ENCODE measurements at regions not wholly inside any gene's neighbourhood (a gene's known extent, or its start where the extent isn't known, plus 50 kb on each side); places are given as distances from the start of the nearest gene placed in this dataset.

DNA sequence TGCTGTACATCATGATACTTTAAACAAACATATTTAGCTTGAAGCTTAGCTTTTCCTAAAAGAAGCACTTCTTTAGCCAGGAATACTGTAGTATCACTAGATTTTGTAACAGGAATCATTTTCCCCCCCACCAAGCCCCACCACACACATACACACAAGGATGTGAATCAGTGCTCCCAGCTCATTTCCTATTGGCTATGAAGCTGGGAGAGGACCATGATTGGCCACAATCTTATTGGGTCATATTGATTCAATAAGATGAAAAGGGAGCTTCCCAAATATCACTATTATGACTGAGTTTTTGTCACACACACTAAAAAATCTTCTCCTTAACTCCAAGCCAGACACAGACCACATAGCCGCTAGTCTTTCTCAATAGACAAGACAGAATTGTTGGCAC, 140.5 kb upstream of the TNFAIP3 start:
- H3K4me3 ChIP-seq: no peak overlapping the region
- DNase-seq (no peak), ATAC-seq (no peak)
- intact Hi-C loops (cut with DNase I): loop anchor here in 1 of 2 donors (10.0 kb wide), 1 partner anchor 138 kb away; the partner anchor contains the start of gene TNFAIP3
- H3K4me1 ChIP-seq: peaks cover 0 to 19% (median 7%) of the 10 kb centered on the region in 4 donors
- no peak overlapping the region for H3K27ac ChIP-seq
- no peaks in the 10 kb centered on the region for H3K9me3 ChIP-seq
- no peaks in the 10 kb centered on the region for H3K36me3 ChIP-seq
- H3K27me3 ChIP-seq: no peaks in the 10 kb centered on the region
- TF ChIP-seq POLR2A (IDR thresholded peaks at IDR 0.05): no peak
- TF ChIP-seq, protein P1, sequence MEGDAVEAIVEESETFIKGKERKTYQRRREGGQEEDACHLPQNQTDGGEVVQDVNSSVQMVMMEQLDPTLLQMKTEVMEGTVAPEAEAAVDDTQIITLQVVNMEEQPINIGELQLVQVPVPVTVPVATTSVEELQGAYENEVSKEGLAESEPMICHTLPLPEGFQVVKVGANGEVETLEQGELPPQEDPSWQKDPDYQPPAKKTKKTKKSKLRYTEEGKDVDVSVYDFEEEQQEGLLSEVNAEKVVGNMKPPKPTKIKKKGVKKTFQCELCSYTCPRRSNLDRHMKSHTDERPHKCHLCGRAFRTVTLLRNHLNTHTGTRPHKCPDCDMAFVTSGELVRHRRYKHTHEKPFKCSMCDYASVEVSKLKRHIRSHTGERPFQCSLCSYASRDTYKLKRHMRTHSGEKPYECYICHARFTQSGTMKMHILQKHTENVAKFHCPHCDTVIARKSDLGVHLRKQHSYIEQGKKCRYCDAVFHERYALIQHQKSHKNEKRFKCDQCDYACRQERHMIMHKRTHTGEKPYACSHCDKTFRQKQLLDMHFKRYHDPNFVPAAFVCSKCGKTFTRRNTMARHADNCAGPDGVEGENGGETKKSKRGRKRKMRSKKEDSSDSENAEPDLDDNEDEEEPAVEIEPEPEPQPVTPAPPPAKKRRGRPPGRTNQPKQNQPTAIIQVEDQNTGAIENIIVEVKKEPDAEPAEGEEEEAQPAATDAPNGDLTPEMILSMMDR (IDR thresholded peaks at IDR 0.05): no peak
- 100% methylated on average over 1 of the region's 1 CpG for WGBS (ENCODE audit: insufficient coverage, low coverage, low lambda C conversion rate, missing lambda C conversion rate)

DNA sequence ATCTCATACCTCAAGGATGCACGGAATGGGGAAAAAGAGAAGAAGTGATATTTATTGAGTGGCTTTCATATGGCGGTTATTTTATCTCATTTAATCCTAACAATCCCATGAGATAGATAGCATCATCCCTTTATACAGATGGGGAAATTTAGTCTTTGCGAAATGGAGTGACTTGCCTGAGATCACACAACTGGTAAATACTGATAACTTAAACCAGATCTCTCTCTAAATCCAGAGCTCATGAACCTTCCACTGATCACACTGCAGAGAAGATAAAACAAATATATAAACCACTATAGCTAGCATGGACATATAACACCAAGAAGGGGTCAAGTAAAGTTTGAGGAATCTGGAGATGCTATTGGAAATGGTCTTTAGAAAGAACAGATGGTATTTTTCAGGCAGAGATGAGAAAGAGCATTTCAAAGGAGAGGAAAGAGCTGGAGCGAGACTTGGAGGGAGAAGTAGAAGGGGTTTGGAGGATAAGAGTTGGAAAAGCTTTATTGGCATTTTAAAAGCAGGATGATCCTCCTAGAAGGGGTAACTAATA, 139.8 kb upstream of the TNFAIP3 start:
- no peaks in the 10 kb centered on the region for H3K9me3 ChIP-seq
- no peak for DNase-seq
- no peak overlapping the region for H3K27ac ChIP-seq
- WGBS (ENCODE audit: insufficient coverage, low coverage, low lambda C conversion rate, missing lambda C conversion rate): 87% methylated on average over 4 of the region's 4 CpGs
- H3K4me1 ChIP-seq: peaks cover under 1 to 19% (median 10%) of the 10 kb centered on the region in 4 donors
- intact Hi-C loops (cut with DNase I): loop anchor here in 1 of 2 donors (10.0 kb wide), 1 partner anchor 138 kb away; the partner anchor contains the start of gene TNFAIP3
- TF ChIP-seq, protein P1 (IDR thresholded peaks at IDR 0.05): no peak
- TF ChIP-seq POLR2A (IDR thresholded peaks at IDR 0.05): no peak
- ATAC-seq: no peak
- no peaks in the 10 kb centered on the region for H3K36me3 ChIP-seq
- no peak overlapping the region for H3K4me3 ChIP-seq
- H3K27me3 ChIP-seq: no peaks in the 10 kb centered on the region

DNA sequence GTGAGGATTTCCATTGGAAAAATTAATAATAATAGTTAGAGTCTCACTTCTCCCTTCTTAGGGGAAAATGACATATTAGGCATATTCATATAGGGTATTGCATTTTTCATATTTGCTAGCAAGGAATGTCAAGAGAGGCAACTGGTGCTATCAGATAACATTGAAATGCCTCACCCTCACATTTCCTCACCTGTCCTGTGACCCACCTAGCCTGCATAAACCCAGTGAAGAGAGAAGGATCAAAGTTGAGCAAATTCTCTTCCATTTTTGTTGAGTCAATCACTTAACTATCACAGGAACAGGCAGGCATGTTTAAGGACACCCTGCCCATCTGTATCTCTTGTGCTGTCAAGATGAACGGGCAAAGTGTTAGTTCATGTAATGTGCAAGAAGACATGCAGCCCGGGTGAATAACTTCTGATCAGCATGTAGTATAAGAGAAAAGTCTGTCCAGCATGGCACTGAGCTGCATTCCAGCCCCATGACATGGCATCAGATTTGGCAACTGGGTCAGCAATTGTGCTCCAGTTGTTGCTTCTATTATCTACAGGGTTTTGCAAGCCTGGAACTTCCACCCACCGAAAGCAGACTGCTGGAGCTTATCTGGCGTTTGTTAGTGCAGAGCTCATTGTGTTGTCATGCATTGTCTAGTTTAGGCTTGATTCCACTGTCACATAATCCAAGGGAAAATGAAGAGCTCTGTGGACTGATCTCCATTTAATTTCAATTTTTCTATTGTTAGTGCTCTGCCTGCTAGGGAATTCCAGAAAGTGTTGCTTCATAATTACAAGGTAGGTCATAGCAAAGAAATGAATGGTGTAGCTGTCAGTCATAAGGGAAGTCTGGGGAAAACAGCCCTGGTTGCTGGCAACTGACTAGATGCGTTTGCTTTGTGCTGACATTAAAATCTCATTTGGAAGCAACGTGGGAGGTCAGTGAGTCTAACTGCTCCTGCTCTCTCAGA, 138.4 kb upstream of the TNFAIP3 start:
- peak; percentile 47 for TF ChIP-seq POLR2A (IDR thresholded peaks at IDR 0.05)
- TF ChIP-seq, protein P1 (IDR thresholded peaks at IDR 0.05): no peak
- Histone ChIP-seq H3K36me3 (no peaks in the 10 kb centered on the region), H3K9me3 (no peaks in the 10 kb centered on the region), H3K4me1 (peaks cover 0 to 10% (median 5%) of the 10 kb centered on the region in 4 donors), H3K27ac (peak overlapping the region in 1 of 3 donors; percentile 4), H3K27me3 (no peaks in the 10 kb centered on the region), H3K4me3 (no peak overlapping the region)
- 32% methylated on average over 5 of the region's 6 CpGs for WGBS (ENCODE audit: insufficient coverage, low coverage, low lambda C conversion rate, missing lambda C conversion rate)
- ATAC-seq (peak in 3 of 4 donors; percentile 33 to 67 (median 48)), DNase-seq (peak in 1 of 3 donors; percentile 57)
- intact Hi-C loops (cut with DNase I): loop anchor here in 1 of 2 donors (10.0 kb wide), 1 partner anchor 136 kb away; the partner anchor contains the start of gene TNFAIP3

DNA sequence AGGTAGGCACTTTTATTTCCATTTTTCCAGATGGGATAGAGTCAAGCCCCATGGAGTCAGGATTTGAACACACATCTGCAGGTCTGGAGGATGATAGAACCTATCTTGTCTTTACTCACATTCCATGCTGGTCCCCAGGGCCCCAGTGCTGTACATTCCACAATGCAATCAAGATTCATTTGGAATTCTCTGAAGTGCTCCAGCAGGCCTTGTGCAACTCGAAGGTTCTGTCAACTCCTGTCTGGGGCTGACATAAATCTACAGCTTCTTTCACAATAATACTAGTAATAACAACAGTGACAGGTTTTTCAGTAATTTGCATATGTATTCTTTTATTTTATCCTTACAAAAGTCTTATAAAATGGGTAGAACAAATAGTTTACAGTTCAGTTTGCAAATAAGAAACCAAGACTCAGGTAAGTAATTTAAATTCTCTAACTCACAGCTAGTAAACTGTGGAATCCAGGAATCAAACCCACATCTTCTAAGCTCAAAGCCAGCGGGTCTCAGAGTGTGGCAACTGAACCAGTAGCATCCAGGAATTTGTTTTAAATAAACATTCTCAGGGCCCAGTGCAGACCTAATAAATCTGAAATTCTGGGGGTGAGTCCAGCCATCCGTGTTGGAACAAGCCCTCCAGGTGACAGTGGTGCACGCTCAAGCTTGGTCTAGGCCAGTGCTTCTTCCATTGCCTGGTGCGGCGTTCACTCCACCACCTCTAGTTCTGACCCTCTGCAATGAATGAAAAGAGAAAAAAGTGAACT, 137.0 kb upstream of the TNFAIP3 start:
- WGBS (ENCODE audit: insufficient coverage, low coverage, low lambda C conversion rate, missing lambda C conversion rate): 90% methylated on average over 6 of the region's 6 CpGs
- intact Hi-C loops (cut with DNase I): loop anchor here in 1 of 2 donors (10.0 kb wide), 1 partner anchor 135 kb away; the partner anchor contains the start of gene TNFAIP3
- Histone ChIP-seq H3K27ac (no peak overlapping the region), H3K36me3 (no peaks in the 10 kb centered on the region), H3K4me1 (peaks cover 0 to 6% (median 1%) of the 10 kb centered on the region in 4 donors), H3K4me3 (no peak overlapping the region), H3K27me3 (no peaks in the 10 kb centered on the region), H3K9me3 (no peaks in the 10 kb centered on the region)
- DNase-seq (no peak), ATAC-seq (no peak)
- TF ChIP-seq, protein P1 (IDR thresholded peaks at IDR 0.05): no peak
- TF ChIP-seq POLR2A (IDR thresholded peaks at IDR 0.05): no peak

All from right lobe of liver (tissue), 6 donors.